SH-SY5Y (cell line): ENCODE measurements at regions not wholly inside any gene's neighbourhood (a gene's known extent, or its start where the extent isn't known, plus 50 kb on each side); places are given as distances from the start of the nearest gene placed in this dataset.
A peak's percentile ranks its signal among the peaks of the same experiment; 100 is the strongest.

Experiments used
- GATA2 ChIP-seq: IDR thresholded peaks from 2 replicates; pipeline ENCODE4 v1.6.1; 2011; ENCODE audit warnings: mild to moderate bottlenecking, low read depth, low read length
- GATA3 ChIP-seq: IDR thresholded peaks from 2 replicates; pipeline ENCODE4 v1.6.1; 2011; ENCODE audit warnings: low read depth, mild to moderate bottlenecking, low read length, moderate library complexity

- TF ChIP-seq GATA3 (no peak), GATA2 (no peak)
These were observed 58.7 kb downstream of the OTOL1 start for GRCh38 chr3:161555320-161555719.

DNA sequence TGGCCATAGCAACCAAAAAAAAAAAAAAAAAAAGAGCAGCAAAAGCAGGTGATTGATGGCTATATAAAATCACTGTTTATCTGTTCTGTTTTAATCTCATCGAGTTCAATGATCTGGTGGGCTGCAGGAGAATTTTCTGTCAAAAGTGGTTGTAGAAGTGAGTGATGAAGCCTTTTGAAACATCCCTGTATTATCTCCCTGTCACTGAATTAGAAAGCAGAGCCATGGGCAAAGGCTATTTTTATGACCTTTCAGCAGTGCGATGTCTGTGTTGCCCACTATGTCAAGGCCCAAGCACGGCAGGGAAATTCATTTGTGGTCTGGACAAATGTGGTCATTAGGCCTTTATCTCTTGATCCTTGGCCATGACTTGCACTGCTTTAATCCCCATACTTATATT is 59.9 kb downstream of the OTOL1 start:
- TF ChIP-seq GATA3 (peak; percentile 77), GATA2 (peak; percentile 93)

GRCh38 chr3:161556941-161557340 is 60.3 kb downstream of the OTOL1 start:
- TF ChIP-seq GATA2 = peak; percentile 0; the same call in 1 of the 2 replicates
- TF ChIP-seq GATA3 = no peak

DNA sequence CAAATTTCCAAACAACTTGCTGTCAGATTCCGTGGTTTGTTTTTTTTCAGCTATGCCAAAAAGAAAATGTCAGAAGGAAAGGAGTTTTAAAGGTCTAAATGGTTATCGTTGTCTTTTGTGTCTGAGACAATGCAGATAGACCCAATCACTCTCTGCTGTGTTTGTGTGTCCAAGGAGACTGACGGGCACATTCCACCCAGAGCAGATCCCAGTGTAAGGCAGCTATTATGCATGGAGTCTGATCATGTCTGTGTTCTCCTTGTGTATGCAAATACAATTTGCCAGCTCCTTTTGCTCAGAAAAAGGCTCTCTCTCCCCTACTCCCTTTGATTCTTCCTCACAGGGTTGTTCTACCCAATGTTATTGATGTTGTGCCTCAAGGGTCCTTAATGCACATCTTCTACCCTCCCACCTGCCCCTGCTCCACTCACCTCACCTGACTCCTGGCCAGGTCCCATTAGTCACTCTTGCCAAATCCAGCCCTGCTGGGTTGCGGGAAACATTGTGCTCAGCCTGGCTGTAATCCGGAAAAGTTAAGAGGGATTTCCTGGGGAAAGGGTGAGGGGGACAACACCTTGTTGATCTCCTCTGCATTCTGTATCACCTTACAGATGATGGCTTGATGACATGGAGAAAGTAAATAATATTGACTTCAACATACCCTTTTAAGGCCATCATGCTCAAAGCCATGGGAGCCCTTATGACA is 61.0 kb downstream of the OTOL1 start:
- TF ChIP-seq GATA3 = no peak
- no peak for TF ChIP-seq GATA2

- TF ChIP-seq GATA3 (no peak), GATA2 (no peak)
These were observed 61.6 kb downstream of the OTOL1 start for GRCh38 chr3:161558236-161558635.

- TF ChIP-seq GATA2 (no peak), GATA3 (no peak)
These were observed 62.8 kb downstream of the OTOL1 start for GRCh38 chr3:161559177-161559998.

DNA sequence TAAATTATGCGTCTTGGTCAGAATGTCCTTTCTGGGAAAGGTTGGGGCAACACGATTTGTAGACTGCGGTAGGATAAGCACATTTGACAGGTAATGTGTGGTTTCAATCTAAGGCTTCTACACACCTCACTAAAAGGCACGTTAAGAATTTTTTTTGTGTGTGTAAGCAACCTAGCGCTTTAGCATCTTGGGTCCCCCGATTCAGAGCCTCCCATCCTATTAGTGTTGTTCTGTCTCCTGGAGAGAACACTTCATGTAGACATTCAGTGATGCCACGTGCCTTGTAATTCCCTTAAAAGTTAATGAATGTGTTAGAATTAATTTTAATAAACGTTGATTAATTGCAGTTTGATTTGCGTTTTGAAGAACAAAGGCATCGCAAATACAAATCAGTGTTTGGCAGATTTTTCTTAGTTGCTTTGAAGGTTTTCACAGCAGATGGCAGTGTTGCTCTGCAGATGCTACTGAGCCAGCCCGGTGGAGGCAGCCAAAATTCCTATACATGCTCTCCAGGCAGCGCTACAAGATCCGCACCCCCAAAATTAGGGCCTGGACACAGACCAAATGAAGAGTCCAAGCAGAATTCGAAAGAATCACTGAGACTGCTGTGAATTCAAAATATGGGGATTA is 63.5 kb downstream of the OTOL1 start:
- TF ChIP-seq GATA2 = no peak

- TF ChIP-seq GATA2 (no peak), GATA3 (no peak)
These were observed 71.2 kb downstream of the OTOL1 start for GRCh38 chr3:161567577-161568361.

- TF ChIP-seq GATA2 = no peak
- TF ChIP-seq GATA3 = no peak
These were observed 72.1 kb downstream of the OTOL1 start for GRCh38 chr3:161568671-161569070.

GRCh38 chr3:161571951-161572350 is 75.3 kb downstream of the OTOL1 start:
- TF ChIP-seq GATA2 = no peak
- no peak for TF ChIP-seq GATA3

GRCh38 chr3:161573136-161573535 is 76.5 kb downstream of the OTOL1 start:
- no peak for TF ChIP-seq GATA2

- TF ChIP-seq GATA2 = no peak
- no peak for TF ChIP-seq GATA3
These were observed 79.3 kb downstream of the OTOL1 start for GRCh38 chr3:161575901-161576300.

- TF ChIP-seq GATA2 = no peak
- no peak for TF ChIP-seq GATA3
These were observed 79.7 kb downstream of the OTOL1 start for GRCh38 chr3:161576311-161576710.

GRCh38 chr3:161576714-161577510 is 80.3 kb downstream of the OTOL1 start:
- TF ChIP-seq GATA2 = peak; percentile 55; the same call in 1 of the 2 replicates
- no peak for TF ChIP-seq GATA3
